ENCODE measurements at regions not wholly inside any gene's neighbourhood (a gene's known extent, or its start where the extent isn't known, plus 50 kb on each side); places are given as distances from the start of the nearest gene placed in this dataset.

DNA sequence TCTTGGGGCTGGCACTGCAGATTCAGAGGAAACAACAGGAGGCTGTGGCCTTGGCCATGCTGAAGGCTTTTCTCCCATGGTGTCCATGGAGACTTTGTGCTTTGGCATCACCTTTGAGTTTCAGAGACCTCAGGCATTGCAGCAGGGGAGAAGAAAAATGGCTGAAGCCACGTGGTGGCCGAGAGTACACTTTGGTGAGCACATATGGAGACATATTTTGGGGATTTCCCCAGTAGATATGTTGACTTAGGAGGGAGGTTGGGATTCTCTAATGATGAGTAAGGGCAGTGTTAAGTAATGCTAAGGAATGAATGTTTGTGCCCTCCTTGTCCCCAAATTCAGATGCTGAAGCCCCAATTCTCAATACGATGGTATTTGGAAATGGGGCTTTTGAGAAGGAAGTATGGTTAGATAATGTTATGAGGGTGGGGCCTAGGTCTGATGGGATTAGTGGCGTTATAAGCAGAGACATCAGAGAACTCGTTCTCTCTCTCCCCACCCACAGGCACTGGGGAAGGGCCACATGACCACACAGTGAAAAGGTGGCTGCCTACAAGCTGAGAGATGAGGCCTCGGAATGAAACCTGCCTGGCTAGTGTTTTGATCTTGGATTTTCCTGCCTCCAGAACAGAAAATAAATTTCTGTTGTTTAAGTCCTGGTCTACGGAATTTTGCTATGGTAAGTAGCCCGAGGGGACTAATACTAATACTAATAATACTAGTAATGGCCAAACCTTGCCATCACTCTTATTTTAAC lies 98.6 kb downstream of the TBX19 start:
- no peak for TF ChIP-seq ZBTB7A (IDR thresholded peaks at IDR 0.05; ENCODE audit: low read depth)
- TF ChIP-seq CREB1 (IDR thresholded peaks at IDR 0.05; ENCODE audit: low read depth), result no peak
- TF ChIP-seq, protein P1, sequence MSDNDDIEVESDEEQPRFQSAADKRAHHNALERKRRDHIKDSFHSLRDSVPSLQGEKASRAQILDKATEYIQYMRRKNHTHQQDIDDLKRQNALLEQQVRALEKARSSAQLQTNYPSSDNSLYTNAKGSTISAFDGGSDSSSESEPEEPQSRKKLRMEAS (IDR thresholded peaks at IDR 0.05), result no peak
- TF ChIP-seq, protein P2, sequence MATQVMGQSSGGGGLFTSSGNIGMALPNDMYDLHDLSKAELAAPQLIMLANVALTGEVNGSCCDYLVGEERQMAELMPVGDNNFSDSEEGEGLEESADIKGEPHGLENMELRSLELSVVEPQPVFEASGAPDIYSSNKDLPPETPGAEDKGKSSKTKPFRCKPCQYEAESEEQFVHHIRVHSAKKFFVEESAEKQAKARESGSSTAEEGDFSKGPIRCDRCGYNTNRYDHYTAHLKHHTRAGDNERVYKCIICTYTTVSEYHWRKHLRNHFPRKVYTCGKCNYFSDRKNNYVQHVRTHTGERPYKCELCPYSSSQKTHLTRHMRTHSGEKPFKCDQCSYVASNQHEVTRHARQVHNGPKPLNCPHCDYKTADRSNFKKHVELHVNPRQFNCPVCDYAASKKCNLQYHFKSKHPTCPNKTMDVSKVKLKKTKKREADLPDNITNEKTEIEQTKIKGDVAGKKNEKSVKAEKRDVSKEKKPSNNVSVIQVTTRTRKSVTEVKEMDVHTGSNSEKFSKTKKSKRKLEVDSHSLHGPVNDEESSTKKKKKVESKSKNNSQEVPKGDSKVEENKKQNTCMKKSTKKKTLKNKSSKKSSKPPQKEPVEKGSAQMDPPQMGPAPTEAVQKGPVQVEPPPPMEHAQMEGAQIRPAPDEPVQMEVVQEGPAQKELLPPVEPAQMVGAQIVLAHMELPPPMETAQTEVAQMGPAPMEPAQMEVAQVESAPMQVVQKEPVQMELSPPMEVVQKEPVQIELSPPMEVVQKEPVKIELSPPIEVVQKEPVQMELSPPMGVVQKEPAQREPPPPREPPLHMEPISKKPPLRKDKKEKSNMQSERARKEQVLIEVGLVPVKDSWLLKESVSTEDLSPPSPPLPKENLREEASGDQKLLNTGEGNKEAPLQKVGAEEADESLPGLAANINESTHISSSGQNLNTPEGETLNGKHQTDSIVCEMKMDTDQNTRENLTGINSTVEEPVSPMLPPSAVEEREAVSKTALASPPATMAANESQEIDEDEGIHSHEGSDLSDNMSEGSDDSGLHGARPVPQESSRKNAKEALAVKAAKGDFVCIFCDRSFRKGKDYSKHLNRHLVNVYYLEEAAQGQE (IDR thresholded peaks at IDR 0.05; ENCODE audit: low read depth), result no peak
- no peak for TF ChIP-seq EP300 (IDR thresholded peaks at IDR 0.05; ENCODE audit: borderline replicate concordance)
- no peak for TF ChIP-seq TCF12 (IDR thresholded peaks at IDR 0.05; ENCODE audit: low read depth)
- no peak for TF ChIP-seq RAD21 (IDR thresholded peaks at IDR 0.05; ENCODE audit: low read depth)

DNA sequence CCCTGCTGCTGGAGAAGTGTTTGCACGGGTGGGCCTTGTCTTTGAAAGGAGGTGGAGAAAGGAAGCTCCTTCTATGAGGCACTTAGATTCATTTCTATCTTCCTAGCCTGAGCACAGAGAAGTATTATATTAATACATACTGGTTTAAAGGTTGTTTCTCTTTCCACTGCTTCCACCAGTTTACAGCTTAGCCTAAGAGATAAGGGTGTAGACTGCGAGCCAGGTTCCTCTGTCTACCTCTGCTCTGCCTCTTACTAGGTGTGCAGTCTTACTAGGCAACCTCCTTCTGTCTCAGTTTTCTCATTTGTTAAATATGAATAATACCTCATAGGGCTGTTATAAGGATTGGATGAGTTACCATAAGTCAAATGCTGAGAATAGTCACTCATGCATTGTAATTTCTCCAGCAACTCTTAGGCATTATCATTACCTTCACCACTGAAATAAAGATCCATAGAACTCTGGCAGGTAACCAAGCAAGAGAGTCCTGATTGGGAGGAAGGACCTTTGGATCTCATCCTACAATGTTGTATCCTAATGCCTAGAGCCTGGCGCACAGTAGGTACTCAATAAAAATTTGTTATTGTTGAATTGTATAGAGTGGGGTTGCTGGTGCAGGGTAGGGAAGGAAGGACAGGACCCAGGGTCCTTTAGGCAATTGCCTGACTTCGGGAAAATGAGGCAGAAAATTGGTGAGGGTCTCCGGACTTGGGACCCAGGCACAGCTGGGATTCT lies 95.1 kb downstream of the TBX19 start:
- TF ChIP-seq, protein P1 (IDR thresholded peaks at IDR 0.05), result no peak
- TF ChIP-seq CEBPB (IDR thresholded peaks at IDR 0.05), result no peak
- TF ChIP-seq FOXM1 (IDR thresholded peaks at IDR 0.05; ENCODE audit: borderline replicate concordance, low read depth), result no peak
- no peak for TF ChIP-seq NFIC (IDR thresholded peaks at IDR 0.05)
- no peak for TF ChIP-seq TCF12 (IDR thresholded peaks at IDR 0.05; ENCODE audit: low read depth)

DNA sequence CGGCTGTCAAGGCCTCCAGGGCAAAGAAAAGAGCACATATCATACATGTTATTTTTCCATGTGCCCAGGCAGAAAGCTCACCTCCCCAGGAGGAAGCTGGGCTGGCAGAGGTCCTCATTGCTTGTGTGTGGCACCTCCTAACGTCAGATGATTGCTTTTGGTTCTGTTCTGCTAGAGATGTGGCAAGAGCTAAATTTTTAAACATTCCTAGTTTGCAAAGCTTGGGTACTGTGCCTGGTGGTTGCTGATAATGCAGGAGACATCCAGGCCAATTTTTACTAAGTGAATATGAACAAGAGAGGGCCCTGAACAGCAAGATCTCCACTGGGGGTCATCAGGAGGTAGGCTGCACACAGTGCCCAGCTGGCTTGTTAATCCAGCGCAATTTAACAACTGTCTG lies 93.9 kb downstream of the TBX19 start:
- TF ChIP-seq EGR1 (IDR thresholded peaks at IDR 0.05) (no peak), TEAD4 (IDR thresholded peaks at IDR 0.05) (no peak), RAD21 (IDR thresholded peaks at IDR 0.05; ENCODE audit: low read depth) (no peak), CEBPB (IDR thresholded peaks at IDR 0.05) (no peak), EP300 (IDR thresholded peaks at IDR 0.05; ENCODE audit: borderline replicate concordance) (no peak), TCF12 (IDR thresholded peaks at IDR 0.05; ENCODE audit: low read depth) (no peak), FOXM1 (IDR thresholded peaks at IDR 0.05; ENCODE audit: borderline replicate concordance, low read depth) (no peak), TAF1 (IDR thresholded peaks at IDR 0.05; ENCODE audit: low read depth) (no peak), YY1 (IDR thresholded peaks at IDR 0.05; ENCODE audit: low read depth) (no peak), NFIC (IDR thresholded peaks at IDR 0.05) (no peak), ZBTB7A (IDR thresholded peaks at IDR 0.05; ENCODE audit: low read depth) (no peak), CREB1 (IDR thresholded peaks at IDR 0.05; ENCODE audit: low read depth) (no peak)
- TF ChIP-seq, protein P1 (IDR thresholded peaks at IDR 0.05), result no peak
- TF ChIP-seq, protein P2 (IDR thresholded peaks at IDR 0.05; ENCODE audit: low read depth), result no peak
- TF ChIP-seq, protein P3, sequence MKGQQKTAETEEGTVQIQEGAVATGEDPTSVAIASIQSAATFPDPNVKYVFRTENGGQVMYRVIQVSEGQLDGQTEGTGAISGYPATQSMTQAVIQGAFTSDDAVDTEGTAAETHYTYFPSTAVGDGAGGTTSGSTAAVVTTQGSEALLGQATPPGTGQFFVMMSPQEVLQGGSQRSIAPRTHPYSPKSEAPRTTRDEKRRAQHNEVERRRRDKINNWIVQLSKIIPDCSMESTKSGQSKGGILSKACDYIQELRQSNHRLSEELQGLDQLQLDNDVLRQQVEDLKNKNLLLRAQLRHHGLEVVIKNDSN (IDR thresholded peaks at IDR 0.05), result no peak

DNA sequence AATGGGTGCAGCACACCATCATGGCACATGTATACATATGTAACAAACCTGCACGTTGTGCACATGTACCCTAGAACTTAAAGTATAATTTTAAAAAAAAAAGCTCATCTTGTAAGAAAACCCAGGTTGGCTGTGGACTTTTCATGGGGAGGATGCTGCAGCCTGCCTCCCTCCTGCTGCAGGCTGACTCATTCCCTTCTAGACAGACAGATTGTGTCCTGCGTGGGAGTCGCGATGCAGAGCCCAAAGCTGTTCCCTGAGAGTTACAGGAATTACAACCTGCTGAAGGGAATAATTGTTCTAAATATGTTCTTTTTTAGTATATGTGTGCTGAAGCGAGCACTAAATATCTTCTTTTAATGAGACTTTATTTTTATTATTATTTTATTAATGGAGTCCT lies 93.2 kb downstream of the TBX19 start:
- TF ChIP-seq CEBPB (IDR thresholded peaks at IDR 0.05), result no peak
- TF ChIP-seq, protein P3 (IDR thresholded peaks at IDR 0.05), result no peak

DNA sequence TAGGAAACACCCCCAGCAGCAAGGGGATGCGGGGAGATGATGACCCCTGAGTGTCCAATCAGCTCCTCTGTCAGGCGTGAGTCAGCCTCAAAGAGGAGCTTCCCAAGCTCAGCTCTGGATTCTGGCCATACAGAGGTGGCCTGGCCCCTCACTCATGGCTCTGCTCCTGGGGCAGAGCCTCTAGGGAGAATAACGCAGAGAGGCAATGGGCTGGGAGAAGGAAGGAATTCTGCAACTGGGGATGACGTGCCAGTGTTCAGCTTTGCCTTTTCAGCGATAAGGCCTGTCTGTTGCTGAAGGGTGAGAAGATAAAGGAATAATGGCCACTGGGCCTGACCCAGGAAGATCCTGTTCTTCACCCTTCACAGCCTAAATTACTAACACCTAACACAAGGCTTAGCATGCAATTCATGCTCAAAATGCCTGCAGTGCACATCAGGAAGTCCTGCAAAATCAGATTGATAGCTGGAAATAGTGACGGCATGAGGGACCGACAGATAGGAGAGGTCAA lies 92.2 kb downstream of the TBX19 start:
- no peak for TF ChIP-seq RAD21 (IDR thresholded peaks at IDR 0.05; ENCODE audit: low read depth)
- TF ChIP-seq, protein P1 (IDR thresholded peaks at IDR 0.05), result no peak
- TF ChIP-seq CREB1 (IDR thresholded peaks at IDR 0.05; ENCODE audit: low read depth), result no peak
- no peak for TF ChIP-seq TAF1 (IDR thresholded peaks at IDR 0.05; ENCODE audit: low read depth)
- TF ChIP-seq EGR1 (IDR thresholded peaks at IDR 0.05), result no peak
- TF ChIP-seq FOXM1 (IDR thresholded peaks at IDR 0.05; ENCODE audit: borderline replicate concordance, low read depth), result no peak
- TF ChIP-seq, protein P3 (IDR thresholded peaks at IDR 0.05), result no peak
- TF ChIP-seq CEBPB (IDR thresholded peaks at IDR 0.05), result no peak
- TF ChIP-seq EP300 (IDR thresholded peaks at IDR 0.05; ENCODE audit: borderline replicate concordance), result no peak
- no peak for TF ChIP-seq NFIC (IDR thresholded peaks at IDR 0.05)
- no peak for TF ChIP-seq ZBTB7A (IDR thresholded peaks at IDR 0.05; ENCODE audit: low read depth)
